ENCODE measurements at regions not wholly inside any gene's neighbourhood (a gene's known extent, or its start where the extent isn't known, plus 50 kb on each side); places are given as distances from the start of the nearest gene placed in this dataset.

GRCh38 chr1:60895701-60896100 lies 186.7 kb upstream of the NFIA start:
- DNase-seq (ENCODE audit: low spot score): no peak
- Mint-ChIP-seq H3K4me3 (ENCODE audit: unreplicated experiment) (no peak overlapping the region), H3K9me3 (ENCODE audit: unreplicated experiment) (no peaks in the 10 kb centered on the region), H3K27me3 (ENCODE audit: unreplicated experiment) (no peaks in the 10 kb centered on the region), H3K36me3 (ENCODE audit: low read depth, unreplicated experiment) (no peaks in the 10 kb centered on the region), H3K4me1 (ENCODE audit: unreplicated experiment) (peaks cover 26% of the 10 kb centered on the region), H3K27ac (ENCODE audit: unreplicated experiment) (no peak overlapping the region)
- TF ChIP-seq, protein P1, sequence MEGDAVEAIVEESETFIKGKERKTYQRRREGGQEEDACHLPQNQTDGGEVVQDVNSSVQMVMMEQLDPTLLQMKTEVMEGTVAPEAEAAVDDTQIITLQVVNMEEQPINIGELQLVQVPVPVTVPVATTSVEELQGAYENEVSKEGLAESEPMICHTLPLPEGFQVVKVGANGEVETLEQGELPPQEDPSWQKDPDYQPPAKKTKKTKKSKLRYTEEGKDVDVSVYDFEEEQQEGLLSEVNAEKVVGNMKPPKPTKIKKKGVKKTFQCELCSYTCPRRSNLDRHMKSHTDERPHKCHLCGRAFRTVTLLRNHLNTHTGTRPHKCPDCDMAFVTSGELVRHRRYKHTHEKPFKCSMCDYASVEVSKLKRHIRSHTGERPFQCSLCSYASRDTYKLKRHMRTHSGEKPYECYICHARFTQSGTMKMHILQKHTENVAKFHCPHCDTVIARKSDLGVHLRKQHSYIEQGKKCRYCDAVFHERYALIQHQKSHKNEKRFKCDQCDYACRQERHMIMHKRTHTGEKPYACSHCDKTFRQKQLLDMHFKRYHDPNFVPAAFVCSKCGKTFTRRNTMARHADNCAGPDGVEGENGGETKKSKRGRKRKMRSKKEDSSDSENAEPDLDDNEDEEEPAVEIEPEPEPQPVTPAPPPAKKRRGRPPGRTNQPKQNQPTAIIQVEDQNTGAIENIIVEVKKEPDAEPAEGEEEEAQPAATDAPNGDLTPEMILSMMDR (IDR thresholded peaks at IDR 0.05; ENCODE audit: unreplicated experiment): no peak

GRCh38 chr1:60895252-60895651 lies 187.1 kb upstream of the NFIA start:
- TF ChIP-seq, protein P1 (IDR thresholded peaks at IDR 0.05; ENCODE audit: unreplicated experiment): no peak
- Mint-ChIP-seq H3K4me3 (ENCODE audit: unreplicated experiment) (no peak overlapping the region), H3K27me3 (ENCODE audit: unreplicated experiment) (no peaks in the 10 kb centered on the region), H3K36me3 (ENCODE audit: low read depth, unreplicated experiment) (no peaks in the 10 kb centered on the region), H3K9me3 (ENCODE audit: unreplicated experiment) (no peaks in the 10 kb centered on the region), H3K4me1 (ENCODE audit: unreplicated experiment) (peaks cover 26% of the 10 kb centered on the region), H3K27ac (ENCODE audit: unreplicated experiment) (no peak overlapping the region)
- DNase-seq (ENCODE audit: low spot score): no peak

- no peak for DNase-seq (ENCODE audit: low spot score)
- Mint-ChIP-seq H3K9me3 (ENCODE audit: unreplicated experiment) (no peaks in the 10 kb centered on the region), H3K4me1 (ENCODE audit: unreplicated experiment) (peaks cover 26% of the 10 kb centered on the region), H3K27ac (ENCODE audit: unreplicated experiment) (no peak overlapping the region), H3K4me3 (ENCODE audit: unreplicated experiment) (no peak overlapping the region), H3K27me3 (ENCODE audit: unreplicated experiment) (no peaks in the 10 kb centered on the region), H3K36me3 (ENCODE audit: low read depth, unreplicated experiment) (no peaks in the 10 kb centered on the region)
- TF ChIP-seq, protein P1 (IDR thresholded peaks at IDR 0.05; ENCODE audit: unreplicated experiment): no peak
Observed at GRCh38 chr1:60894741-60895140, 187.6 kb upstream of the NFIA start.

GRCh38 chr1:60894130-60894529 lies 188.2 kb upstream of the NFIA start:
- TF ChIP-seq, protein P1 (IDR thresholded peaks at IDR 0.05; ENCODE audit: unreplicated experiment): no peak
- no peaks in the 10 kb centered on the region for H3K9me3 Mint-ChIP-seq (ENCODE audit: unreplicated experiment)
- peaks cover 26% of the 10 kb centered on the region for H3K4me1 Mint-ChIP-seq (ENCODE audit: unreplicated experiment)
- H3K27ac Mint-ChIP-seq (ENCODE audit: unreplicated experiment): no peak overlapping the region
- H3K36me3 Mint-ChIP-seq (ENCODE audit: low read depth, unreplicated experiment): no peaks in the 10 kb centered on the region
- DNase-seq (ENCODE audit: low spot score): no peak
- H3K27me3 Mint-ChIP-seq (ENCODE audit: unreplicated experiment): no peaks in the 10 kb centered on the region
- H3K4me3 Mint-ChIP-seq (ENCODE audit: unreplicated experiment): no peak overlapping the region

GRCh38 chr1:60893136-60893930 lies 189.0 kb upstream of the NFIA start:
- no peaks in the 10 kb centered on the region for H3K9me3 Mint-ChIP-seq (ENCODE audit: unreplicated experiment)
- H3K36me3 Mint-ChIP-seq (ENCODE audit: low read depth, unreplicated experiment): no peaks in the 10 kb centered on the region
- H3K27me3 Mint-ChIP-seq (ENCODE audit: unreplicated experiment): no peaks in the 10 kb centered on the region
- no peak overlapping the region for H3K27ac Mint-ChIP-seq (ENCODE audit: unreplicated experiment)
- TF ChIP-seq, protein P1 (IDR thresholded peaks at IDR 0.05; ENCODE audit: unreplicated experiment): no peak
- peaks cover 26% of the 10 kb centered on the region for H3K4me1 Mint-ChIP-seq (ENCODE audit: unreplicated experiment)
- H3K4me3 Mint-ChIP-seq (ENCODE audit: unreplicated experiment): no peak overlapping the region
- no peak for DNase-seq (ENCODE audit: low spot score)

Measured in endothelial cell (in vitro differentiated cells).